ENCODE measurements at regions not wholly inside any gene's neighbourhood (a gene's known extent, or its start where the extent isn't known, plus 50 kb on each side); places are given as distances from the start of the nearest gene placed in this dataset.

GRCh38 chr9:75651709-75652108 lies 238.8 kb upstream of the PCSK5 start:
- H3K36me3 ChIP-seq (ENCODE audit: control insufficient read depth in 2 of 2, insufficient read depth in 1 of 2, low read length in 2 of 2), result no peaks in the 10 kb centered on the region
- no peak overlapping the region for H3K27ac ChIP-seq (ENCODE audit: extremely low read depth, low read depth, low read length)
- ChIA-PET POLR2A (no interaction called here), CTCF (no interaction called here)
- no peaks in the 10 kb centered on the region for H3K4me1 ChIP-seq (ENCODE audit: control insufficient read depth, insufficient read depth, low read length)
- no peak overlapping the region for H3K4me3 ChIP-seq (ENCODE audit: low read depth, low read length)
- H3K9me3 ChIP-seq (ENCODE audit: control insufficient read depth, insufficient read depth, low read depth, low read length), result no peaks in the 10 kb centered on the region
- TF ChIP-seq ZNF423 (tag by site-specific recombination; IDR thresholded peaks at IDR 0.05), result no peak
- no peak for TF ChIP-seq ZNF660 (tag by site-specific recombination; IDR thresholded peaks at IDR 0.05)
- TF ChIP-seq MYNN (tag by site-specific recombination; IDR thresholded peaks at IDR 0.05; ENCODE audit: borderline replicate concordance), result no peak
- no peak for TF ChIP-seq ZBTB7A (tag by site-specific recombination; IDR thresholded peaks at IDR 0.05; ENCODE audit: low read depth)
- no peak for TF ChIP-seq ZNF560 (tag by site-specific recombination; IDR thresholded peaks at IDR 0.05; ENCODE audit: borderline replicate concordance)
- no peak for TF ChIP-seq ZNF785 (tag by site-specific recombination; IDR thresholded peaks at IDR 0.05)
- no peak for TF ChIP-seq ZFHX2 (tag by site-specific recombination; conservative IDR thresholded peaks at IDR 0.05)
- no peak for TF ChIP-seq YY1 (tag by site-specific recombination; IDR thresholded peaks at IDR 0.05)
- TF ChIP-seq ZNF518A (tag by site-specific recombination; conservative IDR thresholded peaks at IDR 0.05; ENCODE audit: low read depth), result no peak
- TF ChIP-seq ZNF571 (tag by site-specific recombination; IDR thresholded peaks at IDR 0.05), result no peak
- no peak for TF ChIP-seq ZNF792 (tag by site-specific recombination; IDR thresholded peaks at IDR 0.05)

- no peaks in the 10 kb centered on the region for H3K4me1 ChIP-seq (ENCODE audit: control insufficient read depth, insufficient read depth, low read length)
- POLR2A ChIA-PET, result no interaction called here
- TF ChIP-seq HOXD13 (CRISPR knock-in tag; IDR thresholded peaks at IDR 0.05; ENCODE audit: borderline replicate concordance), result no peak
- TF ChIP-seq ZNF513 (tag by site-specific recombination; IDR thresholded peaks at IDR 0.05), result no peak
- H3K36me3 ChIP-seq (ENCODE audit: control insufficient read depth in 2 of 2, insufficient read depth in 1 of 2, low read length in 2 of 2), result no peaks in the 10 kb centered on the region
- CTCF ChIA-PET, result no interaction called here
- no peaks in the 10 kb centered on the region for H3K9me3 ChIP-seq (ENCODE audit: control insufficient read depth, insufficient read depth, low read depth, low read length)
- no peak overlapping the region for H3K27ac ChIP-seq (ENCODE audit: extremely low read depth, low read depth, low read length)
- H3K4me3 ChIP-seq (ENCODE audit: low read depth, low read length), result no peak overlapping the region
These were observed 237.1 kb upstream of the PCSK5 start for GRCh38 chr9:75653335-75653734.

- POLR2A ChIA-PET, result no interaction called here
- CTCF ChIA-PET, result interaction anchor here (0.6 kb wide), 1 partner anchor 36 kb away, joined by 3 read pairs; no protein-coding TSS in a partner anchor
- no peak for TF ChIP-seq ZEB2 (tag by site-specific recombination; IDR thresholded peaks at IDR 0.05)
- TF ChIP-seq ZNF843 (tag by site-specific recombination; IDR thresholded peaks at IDR 0.05), result no peak
- no peak for TF ChIP-seq ZNF623 (tag by site-specific recombination; IDR thresholded peaks at IDR 0.05)
- TF ChIP-seq ZNF48 (tag by site-specific recombination; IDR thresholded peaks at IDR 0.05), result no peak
- no peak for TF ChIP-seq BCL11B (tag by site-specific recombination; IDR thresholded peaks at IDR 0.05; ENCODE audit: low read depth)
- TF ChIP-seq ZNF138 (tag by site-specific recombination; IDR thresholded peaks at IDR 0.05; ENCODE audit: borderline replicate concordance), result no peak
- no peak for TF ChIP-seq ZNF416 (tag by site-specific recombination; IDR thresholded peaks at IDR 0.05)
- no peak for TF ChIP-seq ZNF654 (tag by site-specific recombination; IDR thresholded peaks at IDR 0.05; ENCODE audit: low read depth)
- no peak for TF ChIP-seq OVOL3 (tag by site-specific recombination; IDR thresholded peaks at IDR 0.05)
- TF ChIP-seq ZNF514 (tag by site-specific recombination; IDR thresholded peaks at IDR 0.05), result no peak
- no peak for TF ChIP-seq ZNF560 (tag by site-specific recombination; IDR thresholded peaks at IDR 0.05; ENCODE audit: borderline replicate concordance)
- TF ChIP-seq ZSCAN5A (tag by site-specific recombination; IDR thresholded peaks at IDR 0.05), result no peak
- no peak for TF ChIP-seq ZBTB44 (tag by site-specific recombination; IDR thresholded peaks at IDR 0.05)
These were observed 236.7 kb upstream of the PCSK5 start for GRCh38 chr9:75653750-75654149.

More at GRCh38 chr9:75653750-75654149, 236.7 kb upstream of the PCSK5 start:
- no peak overlapping the region for H3K27ac ChIP-seq (ENCODE audit: extremely low read depth, low read depth, low read length)
- H3K4me1 ChIP-seq (ENCODE audit: control insufficient read depth, insufficient read depth, low read length), result no peaks in the 10 kb centered on the region
- no peaks in the 10 kb centered on the region for H3K9me3 ChIP-seq (ENCODE audit: control insufficient read depth, insufficient read depth, low read depth, low read length)
- no peak overlapping the region for H3K4me3 ChIP-seq (ENCODE audit: low read depth, low read length)
- no peaks in the 10 kb centered on the region for H3K36me3 ChIP-seq (ENCODE audit: control insufficient read depth in 2 of 2, insufficient read depth in 1 of 2, low read length in 2 of 2)

Measured in HEK293 (cell line).